ENCODE measurements at regions not wholly inside any gene's neighbourhood (a gene's known extent, or its start where the extent isn't known, plus 50 kb on each side); places are given as distances from the start of the nearest gene placed in this dataset.

DNA sequence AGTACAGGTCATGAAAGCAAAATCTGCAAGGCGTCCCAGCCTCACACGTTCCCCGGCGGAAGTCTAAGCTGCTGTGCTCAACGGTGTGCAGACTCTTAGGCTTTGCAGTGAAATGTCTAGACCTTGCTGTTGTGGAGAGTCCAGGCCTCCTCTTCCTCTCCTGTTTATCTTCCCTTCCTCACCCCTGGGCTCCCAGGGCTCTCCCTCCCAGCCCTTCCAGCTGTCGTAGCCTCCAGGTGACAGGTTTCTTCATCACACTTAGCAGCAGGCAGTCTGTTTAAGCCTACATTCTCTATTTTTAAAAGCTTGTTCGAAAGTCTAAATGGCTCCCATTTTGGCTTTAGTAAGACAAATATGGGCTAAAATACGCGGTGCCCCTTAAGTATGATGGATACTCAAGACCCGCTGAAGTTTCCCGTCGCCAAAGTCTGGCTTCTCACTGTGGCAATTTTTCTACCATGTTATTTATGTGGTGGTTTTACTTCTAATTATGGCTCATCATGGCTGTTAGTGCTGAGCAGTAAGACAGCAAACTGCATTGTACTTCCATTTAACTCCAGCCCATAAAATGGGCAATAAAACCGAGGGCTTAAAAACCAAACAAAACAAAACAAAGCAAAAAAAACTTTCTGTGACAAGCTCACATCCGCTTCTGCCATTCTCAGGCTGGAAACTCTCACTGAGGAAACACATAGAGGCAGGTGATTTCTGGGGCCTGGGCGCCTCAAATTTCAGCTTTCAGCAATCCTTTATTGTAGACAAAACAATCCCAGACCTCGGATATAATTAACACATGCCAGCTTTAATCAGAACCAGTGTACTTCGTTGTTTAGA, 243.2 kb downstream of the SNX10 start:
- TF ChIP-seq POLR2A (IDR thresholded peaks at IDR 0.05) = no peak
- TF ChIP-seq, protein P1, sequence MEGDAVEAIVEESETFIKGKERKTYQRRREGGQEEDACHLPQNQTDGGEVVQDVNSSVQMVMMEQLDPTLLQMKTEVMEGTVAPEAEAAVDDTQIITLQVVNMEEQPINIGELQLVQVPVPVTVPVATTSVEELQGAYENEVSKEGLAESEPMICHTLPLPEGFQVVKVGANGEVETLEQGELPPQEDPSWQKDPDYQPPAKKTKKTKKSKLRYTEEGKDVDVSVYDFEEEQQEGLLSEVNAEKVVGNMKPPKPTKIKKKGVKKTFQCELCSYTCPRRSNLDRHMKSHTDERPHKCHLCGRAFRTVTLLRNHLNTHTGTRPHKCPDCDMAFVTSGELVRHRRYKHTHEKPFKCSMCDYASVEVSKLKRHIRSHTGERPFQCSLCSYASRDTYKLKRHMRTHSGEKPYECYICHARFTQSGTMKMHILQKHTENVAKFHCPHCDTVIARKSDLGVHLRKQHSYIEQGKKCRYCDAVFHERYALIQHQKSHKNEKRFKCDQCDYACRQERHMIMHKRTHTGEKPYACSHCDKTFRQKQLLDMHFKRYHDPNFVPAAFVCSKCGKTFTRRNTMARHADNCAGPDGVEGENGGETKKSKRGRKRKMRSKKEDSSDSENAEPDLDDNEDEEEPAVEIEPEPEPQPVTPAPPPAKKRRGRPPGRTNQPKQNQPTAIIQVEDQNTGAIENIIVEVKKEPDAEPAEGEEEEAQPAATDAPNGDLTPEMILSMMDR (IDR thresholded peaks at IDR 0.05) = no peak
